22Rv1 (cell line): ENCODE measurements at regions not wholly inside any gene's neighbourhood (a gene's known extent, or its start where the extent isn't known, plus 50 kb on each side); places are given as distances from the start of the nearest gene placed in this dataset.

ENCODE experiments used
- H3K27ac ChIP-seq: fragments of 450-650 bp; 2 replicates; pipeline ENCODE4 v1.5.1; 2017
- CTCF ChIP-seq: fragments of 450-650 bp; IDR thresholded peaks from 2 replicates; pipeline ENCODE4 v1.5.1; 2017; ENCODE audit warnings: mild to moderate bottlenecking
- ZFX ChIP-seq: fragments of 450-650 bp; IDR thresholded peaks from 2 replicates; pipeline ENCODE4 v1.6.1; 2017; ENCODE audit warnings: antibody characterized with exemption, borderline replicate concordance

GRCh38 chr2:41062336-41062735 is 610.4 kb upstream of the SLC8A1 start:
- H3K27ac ChIP-seq, result no peak overlapping the region
- TF ChIP-seq ZFX, result no peak
- no peak for TF ChIP-seq CTCF

GRCh38 chr2:41066168-41066567 is 614.3 kb upstream of the SLC8A1 start:
- no peak for TF ChIP-seq ZFX
- no peak for TF ChIP-seq CTCF
- no peak overlapping the region for H3K27ac ChIP-seq

GRCh38 chr2:41068740-41069139 is 616.9 kb upstream of the SLC8A1 start:
- no peak for TF ChIP-seq CTCF
- no peak for TF ChIP-seq ZFX
- no peak overlapping the region for H3K27ac ChIP-seq

GRCh38 chr2:41078341-41078740 is 626.5 kb upstream of the SLC8A1 start:
- H3K27ac ChIP-seq, result no peak overlapping the region
- TF ChIP-seq ZFX (no peak), CTCF (no peak)

GRCh38 chr2:41079011-41079410 is 627.1 kb upstream of the SLC8A1 start:
- H3K27ac ChIP-seq, result no peak overlapping the region
- TF ChIP-seq CTCF, result no peak

- H3K27ac ChIP-seq, result no peak overlapping the region
- no peak for TF ChIP-seq ZFX
- no peak for TF ChIP-seq CTCF
These were observed 632.4 kb upstream of the SLC8A1 start for GRCh38 chr2:41084321-41084720.

- H3K27ac ChIP-seq, result no peak overlapping the region
- TF ChIP-seq ZFX (no peak), CTCF (no peak)
These were observed 636.1 kb upstream of the SLC8A1 start for GRCh38 chr2:41087946-41088345.
